Lower lobe of right lung (tissue), 2 donors: ENCODE measurements at regions not wholly inside any gene's neighbourhood (a gene's known extent, or its start where the extent isn't known, plus 50 kb on each side); places are given as distances from the start of the nearest gene placed in this dataset.

ENCODE experiments used
- ATAC-seq, 2 donors: fragments of 200-7000 bp; cut with Tn5 transposase; one replicate each; pipeline ENCODE4 v1.9.1; 2020 to 2022; ENCODE audit warnings: mild to moderate bottlenecking in 2 of 2, moderate library complexity in 2 of 2
- DNase-seq: peaks from one replicate; pipeline ENCODE4 v3.0.0-alpha.2; 2020
- H3K27ac ChIP-seq: fragments of 200-600 bp; one replicate; pipeline ENCODE4 v1.8.0; 2022
- H3K27me3 ChIP-seq: fragments of 200-600 bp; one replicate; pipeline ENCODE4 v1.8.0; 2022; ENCODE audit warnings: low read depth
- H3K36me3 ChIP-seq: fragments of 200-600 bp; one replicate; pipeline ENCODE4 v1.8.0; 2022; ENCODE audit warnings: mild to moderate bottlenecking
- H3K4me1 ChIP-seq: fragments of 200-600 bp; one replicate; pipeline ENCODE4 v1.8.0; 2022
- H3K4me3 ChIP-seq: fragments of 200-600 bp; one replicate; pipeline ENCODE4 v1.8.0; 2022; ENCODE audit warnings: mild to moderate bottlenecking
- H3K9me3 ChIP-seq: fragments of 200-600 bp; one replicate; pipeline ENCODE4 v1.8.0; 2022
- intact Hi-C: fragments of 100-400 bp; cut with DNase I; formaldehyde crosslinking; loops from one replicate; pipeline ENCODE4 v1.11.0; 2022
- TF ChIP-seq, protein P1 (sequence below): fragments of 200-600 bp; IDR thresholded peaks from one replicate; pipeline ENCODE4 v1.8.0; 2022; ENCODE audit warnings: antibody characterized with exemption, mild to moderate bottlenecking
- donor health status: DM: no; HTN: yes; CAD: no; lungs with severe emphysema.

DNA sequence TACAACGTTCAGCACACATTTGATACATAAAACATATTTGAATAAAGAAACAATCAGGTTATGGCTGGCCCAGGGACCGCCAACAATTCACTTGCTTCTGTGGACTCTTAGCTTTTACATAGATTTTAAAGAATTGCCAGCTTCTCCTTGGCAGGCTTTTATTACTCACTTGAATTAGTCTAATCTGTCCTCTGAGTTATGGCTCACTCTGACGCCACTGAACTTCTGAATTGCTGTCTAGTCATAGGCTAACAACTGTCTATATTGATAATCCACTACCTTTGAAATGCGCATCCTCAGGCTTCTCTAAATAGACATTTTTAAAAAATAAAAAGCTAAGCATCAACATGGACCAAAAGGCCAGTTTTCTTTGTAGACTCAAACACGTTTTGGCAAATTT is 317.4 kb upstream of the SGCD start:
- ATAC-seq (no peak), DNase-seq (no peak)
- Histone ChIP-seq H3K27me3 (peaks cover 5% of the 10 kb centered on the region), H3K27ac (no peak overlapping the region), H3K36me3 (no peaks in the 10 kb centered on the region), H3K4me3 (no peak overlapping the region), H3K4me1 (no peaks in the 10 kb centered on the region), H3K9me3 (no peaks in the 10 kb centered on the region)
- intact Hi-C loops, result no loop called here
- TF ChIP-seq, protein P1, sequence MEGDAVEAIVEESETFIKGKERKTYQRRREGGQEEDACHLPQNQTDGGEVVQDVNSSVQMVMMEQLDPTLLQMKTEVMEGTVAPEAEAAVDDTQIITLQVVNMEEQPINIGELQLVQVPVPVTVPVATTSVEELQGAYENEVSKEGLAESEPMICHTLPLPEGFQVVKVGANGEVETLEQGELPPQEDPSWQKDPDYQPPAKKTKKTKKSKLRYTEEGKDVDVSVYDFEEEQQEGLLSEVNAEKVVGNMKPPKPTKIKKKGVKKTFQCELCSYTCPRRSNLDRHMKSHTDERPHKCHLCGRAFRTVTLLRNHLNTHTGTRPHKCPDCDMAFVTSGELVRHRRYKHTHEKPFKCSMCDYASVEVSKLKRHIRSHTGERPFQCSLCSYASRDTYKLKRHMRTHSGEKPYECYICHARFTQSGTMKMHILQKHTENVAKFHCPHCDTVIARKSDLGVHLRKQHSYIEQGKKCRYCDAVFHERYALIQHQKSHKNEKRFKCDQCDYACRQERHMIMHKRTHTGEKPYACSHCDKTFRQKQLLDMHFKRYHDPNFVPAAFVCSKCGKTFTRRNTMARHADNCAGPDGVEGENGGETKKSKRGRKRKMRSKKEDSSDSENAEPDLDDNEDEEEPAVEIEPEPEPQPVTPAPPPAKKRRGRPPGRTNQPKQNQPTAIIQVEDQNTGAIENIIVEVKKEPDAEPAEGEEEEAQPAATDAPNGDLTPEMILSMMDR, result no peak

DNA sequence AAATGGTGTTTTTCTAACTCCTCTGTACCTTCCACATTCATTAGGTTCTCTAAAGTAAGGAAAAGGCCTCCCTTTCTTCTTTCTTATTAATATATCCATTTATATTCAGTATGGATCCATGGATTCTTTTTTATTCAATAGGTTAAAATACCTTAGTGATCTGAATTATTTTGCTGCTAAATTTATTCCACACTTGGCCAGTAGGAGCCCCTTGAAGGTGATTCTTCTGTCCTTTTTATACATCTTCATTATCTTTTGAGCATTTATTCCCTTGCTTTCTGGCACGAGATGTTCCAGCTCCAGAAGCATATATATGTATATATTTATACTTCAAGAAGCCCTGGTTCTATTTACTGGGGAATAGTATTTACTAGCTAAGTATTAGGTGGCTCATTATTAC is 311.8 kb upstream of the SGCD start:
- intact Hi-C loops, result no loop called here
- no peak overlapping the region for H3K4me3 ChIP-seq
- TF ChIP-seq, protein P1, result no peak

DNA sequence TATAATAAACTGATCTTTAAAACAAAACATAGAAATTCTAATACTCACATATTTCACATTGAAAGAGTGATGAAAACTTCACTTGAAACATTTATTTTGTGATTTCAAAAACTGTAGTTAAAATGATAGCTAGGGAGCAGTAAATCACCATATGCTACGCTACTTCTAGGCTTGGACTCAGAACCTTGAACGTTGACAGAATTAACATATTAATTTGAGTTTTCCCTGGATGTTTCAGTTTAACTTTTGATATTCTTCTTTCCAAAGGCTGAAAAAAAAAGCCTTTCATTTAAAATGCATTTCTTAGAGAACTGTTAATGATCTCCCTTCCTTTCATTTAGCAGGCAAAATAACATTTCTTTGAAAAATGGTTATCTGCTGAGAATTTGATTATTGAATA is 307.8 kb upstream of the SGCD start:
- TF ChIP-seq, protein P1, result no peak
- ATAC-seq (no peak), DNase-seq (no peak)
- H3K27me3 ChIP-seq, result no peaks in the 10 kb centered on the region
- H3K4me3 ChIP-seq, result no peak overlapping the region
- intact Hi-C loops, result no loop called here
- H3K9me3 ChIP-seq, result no peaks in the 10 kb centered on the region
- H3K4me1 ChIP-seq, result no peaks in the 10 kb centered on the region
- no peak overlapping the region for H3K27ac ChIP-seq
- H3K36me3 ChIP-seq, result no peaks in the 10 kb centered on the region

More for the DNA sequence above, 311.8 kb upstream of the SGCD start:
- ATAC-seq (no peak), DNase-seq (no peak)
- no peaks in the 10 kb centered on the region for H3K4me1 ChIP-seq
- H3K27ac ChIP-seq, result no peak overlapping the region
- H3K9me3 ChIP-seq, result no peaks in the 10 kb centered on the region
- no peaks in the 10 kb centered on the region for H3K27me3 ChIP-seq
- no peaks in the 10 kb centered on the region for H3K36me3 ChIP-seq

DNA sequence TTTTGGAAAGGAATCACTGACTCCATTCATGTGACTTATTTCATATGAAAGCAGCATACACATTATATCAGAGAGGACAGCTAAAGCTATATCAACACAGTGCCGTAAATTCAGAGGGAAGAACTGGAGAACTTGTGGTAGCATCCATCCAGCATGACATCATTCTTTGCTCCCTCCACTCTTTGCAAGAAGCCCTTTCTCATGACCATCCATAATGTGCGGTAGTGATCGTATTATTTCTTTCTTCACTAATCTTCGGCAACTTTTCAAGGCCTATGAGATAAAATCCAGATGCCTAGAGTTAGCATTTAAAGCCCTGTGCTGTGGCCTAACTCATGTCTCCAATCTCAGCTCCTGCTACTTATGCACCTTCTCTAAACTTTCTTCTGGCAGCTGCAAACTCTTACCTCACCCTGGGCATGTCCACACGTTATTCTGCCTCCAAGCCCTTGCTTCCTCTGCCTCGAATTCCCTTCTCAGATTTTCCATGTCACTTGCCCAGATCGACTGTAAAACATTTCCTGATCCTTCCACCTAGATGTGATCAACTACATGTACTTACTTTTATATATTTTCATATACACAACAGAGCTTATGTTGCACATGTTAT is 307.3 kb upstream of the SGCD start:
- no peaks in the 10 kb centered on the region for H3K36me3 ChIP-seq
- TF ChIP-seq, protein P1, result no peak
- no peaks in the 10 kb centered on the region for H3K9me3 ChIP-seq
- no peak overlapping the region for H3K4me3 ChIP-seq
- no peak overlapping the region for H3K27ac ChIP-seq
- H3K4me1 ChIP-seq, result no peaks in the 10 kb centered on the region
- intact Hi-C loops, result no loop called here
- no peaks in the 10 kb centered on the region for H3K27me3 ChIP-seq
- ATAC-seq, result no peak
- no peak for DNase-seq

DNA sequence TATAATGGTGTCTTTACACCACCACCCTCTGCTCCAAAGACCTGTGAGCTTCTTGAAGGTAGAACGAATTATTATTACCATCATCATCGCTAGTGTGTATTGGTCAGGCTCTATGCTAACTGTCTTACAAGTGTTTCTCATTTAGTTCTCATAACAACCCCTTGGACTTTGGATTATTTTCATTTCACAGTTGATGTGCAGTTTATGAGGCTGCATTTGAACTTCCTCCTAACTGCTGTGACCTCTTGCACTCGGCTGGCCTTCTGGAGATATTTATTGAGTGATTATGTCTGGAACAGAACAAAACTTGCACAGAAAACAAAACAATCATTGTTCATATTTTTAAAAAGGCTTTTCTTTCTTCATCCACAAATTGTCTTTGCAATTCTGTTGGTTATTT is 306.3 kb upstream of the SGCD start:
- Histone ChIP-seq H3K9me3 (no peaks in the 10 kb centered on the region), H3K4me3 (no peak overlapping the region), H3K36me3 (no peaks in the 10 kb centered on the region), H3K27ac (no peak overlapping the region), H3K4me1 (no peaks in the 10 kb centered on the region), H3K27me3 (no peaks in the 10 kb centered on the region)
- intact Hi-C loops, result no loop called here
- ATAC-seq (no peak), DNase-seq (no peak)
- TF ChIP-seq, protein P1, result no peak

DNA sequence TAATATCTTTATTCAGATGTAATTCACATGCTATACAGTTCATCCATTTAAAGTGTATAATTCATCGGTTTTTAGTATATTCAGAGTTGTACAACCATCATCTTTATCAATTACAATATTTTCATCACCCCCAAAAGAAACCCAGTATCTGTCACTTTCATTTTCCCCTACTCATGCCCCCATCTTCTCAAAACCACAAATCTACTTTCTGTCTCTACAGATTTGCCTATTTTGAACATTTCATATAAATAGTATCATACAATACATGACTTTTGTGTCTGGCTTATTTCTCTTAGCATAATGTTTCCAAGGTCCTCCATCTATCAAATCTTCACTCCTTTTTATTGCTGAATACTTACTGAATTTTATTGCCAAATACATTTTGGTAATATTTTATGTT is 305.1 kb upstream of the SGCD start:
- H3K4me1 ChIP-seq, result no peaks in the 10 kb centered on the region
- no peak for DNase-seq
- no peaks in the 10 kb centered on the region for H3K27me3 ChIP-seq
- TF ChIP-seq, protein P1, result no peak
- no peaks in the 10 kb centered on the region for H3K9me3 ChIP-seq
- no peaks in the 10 kb centered on the region for H3K36me3 ChIP-seq
- intact Hi-C loops, result no loop called here
- ATAC-seq, result no peak
- H3K27ac ChIP-seq, result no peak overlapping the region
- no peak overlapping the region for H3K4me3 ChIP-seq
